Caco-2 (cell line): ENCODE measurements at regions not wholly inside any gene's neighbourhood (a gene's known extent, or its start where the extent isn't known, plus 50 kb on each side); places are given as distances from the start of the nearest gene placed in this dataset.

Experiments used
- BruUV-seq: library from RNA; stranded (reverse); fragments of 400-500 nt; replicated peaks from 2 replicates; lab custom pipeline; 2021; lab: Mats Ljungman, UMichigan
- CTCF ChIA-PET: fragments of 300-600 bp; sonication (Branson Sonifier 250); formaldehyde crosslinking; loops from one replicate; lab custom pipeline; 2022; ENCODE audit warnings: antibody characterized with exemption; lab: Charles Lee
- POLR2A ChIA-PET: fragments of 300-600 bp; sonication (Branson Sonifier 250); formaldehyde crosslinking; loops from one replicate; lab custom pipeline; 2022; ENCODE audit warnings: antibody characterized with exemption; lab: Charles Lee
- DNase-seq, 2 experiments: peaks; one replicate each; pipeline versions ENCODE4 v3.0.0 to v3.0.0-alpha.2; 2020 to 2022
- H3K27me3 ChIP-seq: replicated peaks from 2 replicates; pipeline ENCODE4 v1.6.0; 2011; ENCODE audit warnings: low read length; ENCODE audit not compliant: control insufficient read depth, insufficient read depth
- H3K36me3 ChIP-seq: 2 replicates; pipeline ENCODE4 v1.5.1; 2011; ENCODE audit warnings: low read length; ENCODE audit not compliant: control insufficient read depth, insufficient read depth
- H3K4me1 ChIP-seq: fragments of 250-450 bp; sonication (Bioruptor Pico); 2 replicates; pipeline ENCODE4 v1.5.1; 2020; ENCODE audit warnings: mild to moderate bottlenecking
- H3K4me3 ChIP-seq: 2 replicates; pipeline ENCODE4 v1.5.1; 2011; ENCODE audit warnings: low read depth, mild to moderate bottlenecking, control low read depth, low read length
- H3K9me3 ChIP-seq: fragments of 250-450 bp; sonication (Bioruptor Pico); 2 replicates; pipeline ENCODE4 v1.5.1; 2020; ENCODE audit warnings: mild to moderate bottlenecking, moderate library complexity
- H3K27ac Mint-ChIP-seq: one replicate; pipeline ENCODE4 v1.8.0; 2022; ENCODE audit warnings: mixed read lengths; ENCODE audit not compliant: unreplicated experiment
- H3K27me3 Mint-ChIP-seq: one replicate; pipeline ENCODE4 v1.8.0; 2022; ENCODE audit warnings: mixed read lengths; ENCODE audit not compliant: insufficient read depth, unreplicated experiment
- H3K36me3 Mint-ChIP-seq: one replicate; pipeline ENCODE4 v1.8.0; 2022; ENCODE audit warnings: mild to moderate bottlenecking, mixed read lengths; ENCODE audit not compliant: insufficient read depth, unreplicated experiment
- H3K4me1 Mint-ChIP-seq: one replicate; pipeline ENCODE4 v1.8.0; 2022; ENCODE audit warnings: low read depth, mixed read lengths; ENCODE audit not compliant: unreplicated experiment
- H3K4me3 Mint-ChIP-seq: one replicate; pipeline ENCODE4 v1.8.0; 2022; ENCODE audit warnings: mild to moderate bottlenecking, moderate library complexity, mixed read lengths; ENCODE audit not compliant: unreplicated experiment
- H3K9me3 Mint-ChIP-seq: one replicate; pipeline ENCODE4 v1.8.0; 2022; ENCODE audit warnings: mixed read lengths; ENCODE audit not compliant: unreplicated experiment
- intact Hi-C: fragments of 100-400 bp; cut with micrococcal nuclease; formaldehyde crosslinking; loops from one replicate; pipeline ENCODE4 v1.10.0; 2022; ENCODE audit not compliant: unreplicated experiment
- TF ChIP-seq, protein P1 (sequence below), 2 experiments: fragments of 200-600 bp in 1 of 2; IDR thresholded peaks; 1 replicate in 1 of 2; 2 replicates in 1 of 2; pipeline versions ENCODE4 v1.5.1 to v1.8.0; 2011 to 2022; ENCODE audit warnings: antibody characterized with exemption in 1 of 2, control low read depth in 1 of 2, inconsistent platforms in 1 of 2, low read depth in 1 of 2, low read length in 1 of 2, mild to moderate bottlenecking in 1 of 2, moderate library complexity in 1 of 2; ENCODE audit not compliant: insufficient read depth in 1 of 2, severe bottlenecking in 1 of 2, unreplicated experiment in 1 of 2

GRCh38 chr2:204219196-204219595, 282.6 kb downstream of the ICOS start:
- no peaks in the 10 kb centered on the region for H3K36me3 Mint-ChIP-seq
- H3K27me3 Mint-ChIP-seq, result peaks cover 7% of the 10 kb centered on the region
- no peak overlapping the region for H3K4me3 ChIP-seq
- POLR2A ChIA-PET, result no interaction called here
- DNase-seq, result no peak
- H3K4me1 Mint-ChIP-seq, result no peaks in the 10 kb centered on the region
- CTCF ChIA-PET, result no interaction called here
- H3K27me3 ChIP-seq, result no peaks in the 10 kb centered on the region
- H3K9me3 ChIP-seq, result peaks cover 15% of the 10 kb centered on the region; the same call in 1 of the 2 replicates
- no peaks in the 10 kb centered on the region for H3K36me3 ChIP-seq
- intact Hi-C loops, result no loop called here
- H3K9me3 Mint-ChIP-seq, result peaks cover 30% of the 10 kb centered on the region
- no peak overlapping the region for H3K27ac Mint-ChIP-seq
- no peaks in the 10 kb centered on the region for H3K4me1 ChIP-seq
- no TSS peak for BruUV-seq
- no peak overlapping the region for H3K4me3 Mint-ChIP-seq
- TF ChIP-seq, protein P1, sequence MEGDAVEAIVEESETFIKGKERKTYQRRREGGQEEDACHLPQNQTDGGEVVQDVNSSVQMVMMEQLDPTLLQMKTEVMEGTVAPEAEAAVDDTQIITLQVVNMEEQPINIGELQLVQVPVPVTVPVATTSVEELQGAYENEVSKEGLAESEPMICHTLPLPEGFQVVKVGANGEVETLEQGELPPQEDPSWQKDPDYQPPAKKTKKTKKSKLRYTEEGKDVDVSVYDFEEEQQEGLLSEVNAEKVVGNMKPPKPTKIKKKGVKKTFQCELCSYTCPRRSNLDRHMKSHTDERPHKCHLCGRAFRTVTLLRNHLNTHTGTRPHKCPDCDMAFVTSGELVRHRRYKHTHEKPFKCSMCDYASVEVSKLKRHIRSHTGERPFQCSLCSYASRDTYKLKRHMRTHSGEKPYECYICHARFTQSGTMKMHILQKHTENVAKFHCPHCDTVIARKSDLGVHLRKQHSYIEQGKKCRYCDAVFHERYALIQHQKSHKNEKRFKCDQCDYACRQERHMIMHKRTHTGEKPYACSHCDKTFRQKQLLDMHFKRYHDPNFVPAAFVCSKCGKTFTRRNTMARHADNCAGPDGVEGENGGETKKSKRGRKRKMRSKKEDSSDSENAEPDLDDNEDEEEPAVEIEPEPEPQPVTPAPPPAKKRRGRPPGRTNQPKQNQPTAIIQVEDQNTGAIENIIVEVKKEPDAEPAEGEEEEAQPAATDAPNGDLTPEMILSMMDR (IDR thresholded peaks at IDR 0.05; ENCODE audit: insufficient read depth in 1 of 2, low read depth in 1 of 2, low read length in 1 of 2, severe bottlenecking in 1 of 2, unreplicated experiment in 1 of 2), result no peak

DNA sequence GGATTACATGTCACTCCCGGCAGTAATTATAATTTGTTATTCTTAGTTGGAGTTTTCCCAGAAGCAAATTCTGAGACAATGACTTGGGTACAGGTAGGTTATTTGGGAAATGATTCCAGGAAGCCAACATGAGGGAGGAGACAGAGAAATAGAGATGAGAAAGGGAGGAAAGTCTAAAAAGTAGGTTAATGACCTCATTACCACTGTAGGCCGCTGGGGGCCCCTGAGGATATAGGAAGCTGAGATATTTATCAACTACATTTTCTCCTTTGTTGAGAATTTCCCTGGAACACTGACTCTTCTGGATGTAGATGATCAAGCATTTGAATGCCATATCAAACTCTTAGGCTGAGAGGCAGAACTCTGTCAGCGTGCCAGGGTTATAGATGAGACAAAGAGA, 284.3 kb downstream of the ICOS start:
- H3K27me3 ChIP-seq, result 0 out of 2 replicates have a peak, but pooled peaks cover under 1% of the 10 kb centered on the region
- Mint-ChIP-seq H3K27ac (no peak overlapping the region), H3K27me3 (peaks cover 3% of the 10 kb centered on the region), H3K4me3 (no peak overlapping the region), H3K36me3 (no peaks in the 10 kb centered on the region), H3K9me3 (peaks cover 16% of the 10 kb centered on the region), H3K4me1 (no peaks in the 10 kb centered on the region)
- intact Hi-C loops, result no loop called here
- no peak overlapping the region for H3K4me3 ChIP-seq
- no peaks in the 10 kb centered on the region for H3K36me3 ChIP-seq
- POLR2A ChIA-PET, result no interaction called here
- CTCF ChIA-PET, result no interaction called here
- no TSS peak for BruUV-seq
- no peaks in the 10 kb centered on the region for H3K4me1 ChIP-seq
- H3K9me3 ChIP-seq, result peaks cover 15% of the 10 kb centered on the region; the same call in 1 of the 2 replicates
- DNase-seq, result peak in 1 of 2 experiments; percentile 5
- TF ChIP-seq, protein P1 (IDR thresholded peaks at IDR 0.05; ENCODE audit: insufficient read depth in 1 of 2, low read depth in 1 of 2, low read length in 1 of 2, severe bottlenecking in 1 of 2, unreplicated experiment in 1 of 2), result peak in 1 of 2 experiments; percentile 14

- Histone ChIP-seq H3K4me3 (no peak overlapping the region), H3K36me3 (no peaks in the 10 kb centered on the region), H3K27me3 (0 out of 2 replicates have a peak, but pooled peaks cover 1% of the 10 kb centered on the region), H3K4me1 (no peaks in the 10 kb centered on the region), H3K9me3 (peaks cover 12% of the 10 kb centered on the region; the same call in 1 of the 2 replicates)
- no peaks in the 10 kb centered on the region for H3K4me1 Mint-ChIP-seq
- intact Hi-C loops, result no loop called here
- peaks cover 6% of the 10 kb centered on the region for H3K9me3 Mint-ChIP-seq
- no peak for DNase-seq
- no peak overlapping the region for H3K27ac Mint-ChIP-seq
- H3K36me3 Mint-ChIP-seq, result no peaks in the 10 kb centered on the region
- POLR2A ChIA-PET, result no interaction called here
- no TSS peak for BruUV-seq
- no peak overlapping the region for H3K4me3 Mint-ChIP-seq
- peaks cover 5% of the 10 kb centered on the region for H3K27me3 Mint-ChIP-seq
- TF ChIP-seq, protein P1 (IDR thresholded peaks at IDR 0.05; ENCODE audit: insufficient read depth in 1 of 2, low read depth in 1 of 2, low read length in 1 of 2, severe bottlenecking in 1 of 2, unreplicated experiment in 1 of 2), result no peak
- CTCF ChIA-PET, result no interaction called here
Observed at GRCh38 chr2:204223046-204223445, 286.5 kb downstream of the ICOS start.
